ENCODE measurements at regions not wholly inside any gene's neighbourhood (a gene's known extent, or its start where the extent isn't known, plus 50 kb on each side); places are given as distances from the start of the nearest gene placed in this dataset.

- Histone ChIP-seq H3K9me2 (no peaks in the 10 kb centered on the region), H4K20me1 (ENCODE audit: insufficient read depth) (no peaks in the 10 kb centered on the region), H3K27ac (ENCODE audit: low read depth in 2 of 2, low read length in 1 of 2) (no peak overlapping the region), H3K9me3 (no peaks in the 10 kb centered on the region), H3K79me2 (ENCODE audit: insufficient read depth) (no peaks in the 10 kb centered on the region), H3K27me3 (ENCODE audit: insufficient read depth) (no peaks in the 10 kb centered on the region), H3F3A (replicated peaks; ENCODE audit: insufficient read depth) (no peaks in the 10 kb centered on the region), H3K4me2 (no peak overlapping the region), H2AFZ (ENCODE audit: low read depth) (no peak overlapping the region), H3K4me3 (ENCODE audit: low read depth in 2 of 2, low read length in 1 of 2) (no peak overlapping the region), H3K9ac (no peak overlapping the region), H3K36me3 (replicated peaks in 1 of 2; ENCODE audit: control insufficient read depth in 1 of 2, insufficient read depth in 2 of 2, low read length in 1 of 2) (no peaks in the 10 kb centered on the region), H3K4me1 (ENCODE audit: control insufficient read depth in 1 of 2, insufficient read depth in 2 of 2, low read depth in 1 of 2, low read length in 1 of 2) (no peaks in the 10 kb centered on the region)
- ChIA-PET CTCF (no interaction called here), POLR2A (no interaction called here)
- no peak for TF ChIP-seq MEF2A (IDR thresholded peaks at IDR 0.05; ENCODE audit: borderline replicate concordance, low read depth)
- no peak for TF ChIP-seq USF1 (IDR thresholded peaks at IDR 0.05; ENCODE audit: borderline replicate concordance, low read depth)
- TF ChIP-seq GATA2 (CRISPR knock-in tag; IDR thresholded peaks at IDR 0.05) = no peak
- no peak for TF ChIP-seq GABPA (IDR thresholded peaks at IDR 0.05; ENCODE audit: low read depth)
- TF ChIP-seq ELF1 (IDR thresholded peaks at IDR 0.05) = no peak
- TF ChIP-seq CHD2 (IDR thresholded peaks at IDR 0.05; ENCODE audit: low read length, partially characterized antibody) = no peak
- no peak for TF ChIP-seq EZH2phosphoT487 (IDR thresholded peaks at IDR 0.05; ENCODE audit: borderline replicate concordance, low read depth)
- TF ChIP-seq USF2 (IDR thresholded peaks at IDR 0.05; ENCODE audit: borderline replicate concordance, low read depth, low read length) = no peak
- no peak for TF ChIP-seq EP300 (IDR thresholded peaks at IDR 0.05; ENCODE audit: borderline replicate concordance in 1 of 2, low read depth in 1 of 2, low read length in 1 of 2)
- no peak for TF ChIP-seq YY1 (IDR thresholded peaks at IDR 0.05; ENCODE audit: low read depth)
- TF ChIP-seq SIN3A (IDR thresholded peaks at IDR 0.05; ENCODE audit: borderline replicate concordance, low read depth, low read length) = no peak
- TF ChIP-seq RAD21 (IDR thresholded peaks at IDR 0.05; ENCODE audit: low read length) = no peak
- TF ChIP-seq FOXJ3 (CRISPR knock-in tag; IDR thresholded peaks at IDR 0.05) = no peak
- no peak for TF ChIP-seq RCOR1 (IDR thresholded peaks at IDR 0.05; ENCODE audit: low read length)
- TF ChIP-seq REST (IDR thresholded peaks at IDR 0.05; ENCODE audit: low read depth, low read length) = no peak
- TF ChIP-seq RFX5 (IDR thresholded peaks at IDR 0.05; ENCODE audit: low read length) = no peak
- no peak for TF ChIP-seq SMC3 (IDR thresholded peaks at IDR 0.05; ENCODE audit: low read depth, low read length)
- DNase-seq = no peak
Observed at GRCh38 chr3:36135863-36136262, 244.4 kb upstream of the STAC start.
